ENCODE measurements at regions not wholly inside any gene's neighbourhood (a gene's known extent, or its start where the extent isn't known, plus 50 kb on each side); places are given as distances from the start of the nearest gene placed in this dataset.
"Not testable (repeated sequence)": the region's sequence is repeated elsewhere in the genome, so short reads cannot be mapped to it uniquely, and the experiment has no call there.

DNA sequence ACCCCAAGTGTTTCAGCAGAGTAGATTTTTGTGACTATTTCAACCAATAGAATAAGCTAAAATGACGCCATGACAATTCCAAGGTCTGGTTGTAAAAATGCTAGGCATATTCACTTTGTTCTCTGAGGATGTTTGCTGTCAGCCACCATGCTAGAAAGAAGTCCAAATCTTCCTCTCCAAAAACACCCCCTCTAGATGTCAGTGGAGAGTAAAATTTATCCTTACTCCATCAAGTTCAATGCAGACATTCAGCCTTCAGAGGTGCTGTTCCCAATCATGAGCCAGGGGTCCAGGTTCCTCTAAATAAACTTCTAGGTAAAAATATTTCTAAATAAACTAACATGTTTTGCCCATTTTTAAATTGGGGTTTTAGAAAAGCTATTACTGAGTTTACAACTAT, 395.4 kb upstream of the ADAMTS5 start:
- no peaks in the 10 kb centered on the region for H3K27me3 Mint-ChIP-seq
- H3K36me3 Mint-ChIP-seq (ENCODE audit: low read depth): no peaks in the 10 kb centered on the region
- ChIA-PET POLR2A (no interaction called here), CTCF (no interaction called here)
- H3K9me3 Mint-ChIP-seq: peaks cover 5% of the 10 kb centered on the region
- H3K4me1 Mint-ChIP-seq: no peaks in the 10 kb centered on the region
- no peak for ATAC-seq (ENCODE audit: low read depth)
- TF ChIP-seq, protein P1, sequence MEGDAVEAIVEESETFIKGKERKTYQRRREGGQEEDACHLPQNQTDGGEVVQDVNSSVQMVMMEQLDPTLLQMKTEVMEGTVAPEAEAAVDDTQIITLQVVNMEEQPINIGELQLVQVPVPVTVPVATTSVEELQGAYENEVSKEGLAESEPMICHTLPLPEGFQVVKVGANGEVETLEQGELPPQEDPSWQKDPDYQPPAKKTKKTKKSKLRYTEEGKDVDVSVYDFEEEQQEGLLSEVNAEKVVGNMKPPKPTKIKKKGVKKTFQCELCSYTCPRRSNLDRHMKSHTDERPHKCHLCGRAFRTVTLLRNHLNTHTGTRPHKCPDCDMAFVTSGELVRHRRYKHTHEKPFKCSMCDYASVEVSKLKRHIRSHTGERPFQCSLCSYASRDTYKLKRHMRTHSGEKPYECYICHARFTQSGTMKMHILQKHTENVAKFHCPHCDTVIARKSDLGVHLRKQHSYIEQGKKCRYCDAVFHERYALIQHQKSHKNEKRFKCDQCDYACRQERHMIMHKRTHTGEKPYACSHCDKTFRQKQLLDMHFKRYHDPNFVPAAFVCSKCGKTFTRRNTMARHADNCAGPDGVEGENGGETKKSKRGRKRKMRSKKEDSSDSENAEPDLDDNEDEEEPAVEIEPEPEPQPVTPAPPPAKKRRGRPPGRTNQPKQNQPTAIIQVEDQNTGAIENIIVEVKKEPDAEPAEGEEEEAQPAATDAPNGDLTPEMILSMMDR (IDR thresholded peaks at IDR 0.05): no peak
- H3K27ac Mint-ChIP-seq: no peak overlapping the region
- no peak for DNase-seq
- H3K4me3 Mint-ChIP-seq: no peak overlapping the region
- intact Hi-C loops (cut with micrococcal nuclease): no loop called here

DNA sequence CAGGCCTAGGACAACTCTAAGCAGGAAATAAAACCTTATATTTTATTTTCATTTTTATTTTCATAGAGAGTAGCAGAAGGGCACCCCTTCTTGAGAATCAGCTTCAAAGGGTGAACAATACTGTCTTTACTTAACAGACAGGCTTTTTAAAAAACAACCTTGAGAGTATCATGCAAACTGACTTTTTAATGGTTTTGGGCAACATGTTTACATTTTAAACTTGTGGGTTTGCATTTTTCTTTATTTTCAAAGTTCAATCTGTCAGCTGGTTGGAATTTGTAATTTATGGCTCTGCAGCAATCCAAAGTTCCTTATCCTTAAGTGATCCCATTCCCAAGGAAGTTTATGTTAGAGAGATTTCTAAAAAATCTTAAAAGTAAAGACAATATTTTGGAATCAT, 392.3 kb upstream of the ADAMTS5 start:
- POLR2A ChIA-PET: no interaction called here
- TF ChIP-seq, protein P1 (IDR thresholded peaks at IDR 0.05): no peak
- no peak for ATAC-seq (ENCODE audit: low read depth)

DNA sequence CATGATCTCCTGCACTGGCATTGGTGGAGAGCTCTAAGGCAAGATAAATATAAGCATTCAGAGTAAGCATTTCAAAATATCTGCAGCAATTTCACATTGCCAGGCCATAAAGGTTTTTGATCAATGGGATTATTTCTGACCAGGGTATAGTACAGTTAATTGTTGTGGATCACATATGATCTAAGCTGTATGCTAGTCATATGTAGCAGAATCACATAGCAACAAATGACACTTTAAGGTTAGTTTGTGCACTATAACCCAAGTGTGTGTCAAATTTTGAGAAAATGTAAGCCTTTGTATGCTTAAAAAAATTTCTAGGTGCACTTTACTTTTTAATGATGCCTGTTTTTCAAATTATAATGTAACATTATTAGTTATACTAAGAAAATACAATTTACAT, 386.0 kb upstream of the ADAMTS5 start:
- DNase-seq (no peak), ATAC-seq (ENCODE audit: low read depth) (no peak)
- POLR2A ChIA-PET: no interaction called here
- Mint-ChIP-seq H3K27ac (no peak overlapping the region), H3K4me3 (no peak overlapping the region), H3K36me3 (ENCODE audit: low read depth) (no peaks in the 10 kb centered on the region), H3K27me3 (no peaks in the 10 kb centered on the region), H3K9me3 (peaks cover 5% of the 10 kb centered on the region), H3K4me1 (no peaks in the 10 kb centered on the region)
- intact Hi-C loops (cut with micrococcal nuclease): no loop called here
- TF ChIP-seq, protein P1 (IDR thresholded peaks at IDR 0.05): no peak
- CTCF ChIA-PET: no interaction called here

More for the DNA sequence above, 392.3 kb upstream of the ADAMTS5 start:
- no peak overlapping the region for H3K27ac Mint-ChIP-seq
- H3K4me3 Mint-ChIP-seq: no peak overlapping the region
- intact Hi-C loops (cut with micrococcal nuclease): no loop called here
- H3K9me3 Mint-ChIP-seq: peaks cover 5% of the 10 kb centered on the region
- H3K4me1 Mint-ChIP-seq: no peaks in the 10 kb centered on the region
- CTCF ChIA-PET: no interaction called here
- no peak for DNase-seq
- H3K36me3 Mint-ChIP-seq (ENCODE audit: low read depth): no peaks in the 10 kb centered on the region
- no peaks in the 10 kb centered on the region for H3K27me3 Mint-ChIP-seq

DNA sequence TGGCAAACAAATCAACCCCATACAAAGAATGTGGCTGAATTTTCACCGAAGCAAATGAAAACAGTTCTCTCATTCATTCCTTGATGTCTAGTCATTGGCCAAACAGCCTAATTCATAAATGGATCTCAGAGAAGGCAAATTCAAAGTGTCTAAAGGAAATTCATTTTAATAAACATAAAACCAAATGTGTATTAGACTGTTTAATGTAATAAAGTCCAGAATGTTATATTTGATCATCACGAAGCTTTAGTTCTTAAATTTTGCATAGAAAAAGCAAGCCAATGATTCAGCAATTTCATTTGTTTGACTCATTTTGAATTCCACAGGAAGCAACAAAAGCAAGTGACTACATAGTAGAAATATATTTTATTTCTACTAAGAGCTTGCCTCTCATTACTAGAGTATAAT, 379.2 kb upstream of the ADAMTS5 start:
- H3K4me3 Mint-ChIP-seq: no peak overlapping the region
- TF ChIP-seq, protein P1 (IDR thresholded peaks at IDR 0.05): no peak
- POLR2A ChIA-PET: no interaction called here
- no peaks in the 10 kb centered on the region for H3K27me3 Mint-ChIP-seq
- ATAC-seq (ENCODE audit: low read depth) (no peak), DNase-seq (no peak)
- CTCF ChIA-PET: no interaction called here
- no peak overlapping the region for H3K27ac Mint-ChIP-seq
- H3K9me3 Mint-ChIP-seq: peaks cover 4% of the 10 kb centered on the region
- H3K4me1 Mint-ChIP-seq: no peaks in the 10 kb centered on the region
- H3K36me3 Mint-ChIP-seq (ENCODE audit: low read depth): no peaks in the 10 kb centered on the region
- intact Hi-C loops (cut with micrococcal nuclease): no loop called here

DNA sequence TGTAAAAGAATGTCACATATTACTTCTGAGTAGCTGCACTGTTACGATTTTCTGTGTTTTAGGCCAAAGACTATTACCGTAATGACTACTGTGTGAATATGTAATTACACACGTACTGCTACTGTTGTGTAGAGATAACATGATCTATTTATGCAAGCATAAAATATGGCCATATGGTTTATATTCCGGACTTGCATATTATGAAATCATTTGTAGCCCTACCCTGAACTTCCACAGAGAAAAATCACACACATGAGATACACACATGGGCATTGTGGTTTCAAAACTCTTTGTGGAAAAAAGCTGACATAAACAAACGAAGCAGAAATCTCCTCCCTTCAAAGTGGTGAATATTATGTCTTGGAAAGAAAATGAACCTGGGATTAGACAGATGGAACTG, 373.0 kb upstream of the ADAMTS5 start:
- H3K4me1 Mint-ChIP-seq: no peaks in the 10 kb centered on the region
- POLR2A ChIA-PET: no interaction called here
- peaks cover 5% of the 10 kb centered on the region for H3K9me3 Mint-ChIP-seq
- no peak overlapping the region for H3K4me3 Mint-ChIP-seq
- CTCF ChIA-PET: no interaction called here
- no peak overlapping the region for H3K27ac Mint-ChIP-seq
- no peak for DNase-seq
- H3K36me3 Mint-ChIP-seq (ENCODE audit: low read depth): no peaks in the 10 kb centered on the region
- TF ChIP-seq, protein P1 (IDR thresholded peaks at IDR 0.05): no peak
- ATAC-seq (ENCODE audit: low read depth): no peak
- intact Hi-C loops (cut with micrococcal nuclease): no loop called here
- no peaks in the 10 kb centered on the region for H3K27me3 Mint-ChIP-seq

DNA sequence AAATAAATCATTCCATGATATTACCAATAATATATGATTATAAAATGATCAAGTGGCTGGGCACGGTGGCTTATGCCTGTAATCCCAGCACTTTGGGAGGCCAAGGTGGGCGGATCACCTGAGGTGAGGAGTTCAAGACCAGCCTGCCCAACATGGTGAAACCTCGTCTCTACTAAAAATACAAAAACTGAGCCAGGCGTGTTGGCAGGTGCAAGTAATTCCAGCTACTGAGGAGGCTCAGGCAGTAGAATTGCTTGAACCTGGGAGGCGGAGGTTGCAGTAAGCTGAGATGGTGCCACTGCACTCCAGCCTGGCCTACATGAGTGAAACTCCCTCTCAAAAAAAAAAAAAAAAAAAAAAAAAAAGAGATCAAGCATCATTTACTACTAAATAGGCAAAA, 371.1 kb upstream of the ADAMTS5 start:
- H3K4me1 Mint-ChIP-seq; DNase-seq; H3K4me3 Mint-ChIP-seq; H3K27me3 Mint-ChIP-seq; intact Hi-C loops (cut with micrococcal nuclease); CTCF ChIA-PET; POLR2A ChIA-PET; H3K36me3 Mint-ChIP-seq (ENCODE audit: low read depth); H3K27ac Mint-ChIP-seq; ATAC-seq (ENCODE audit: low read depth): not testable (repeated sequence)
- peaks cover 11% of the 10 kb centered on the region for H3K9me3 Mint-ChIP-seq

All from activated B cell treated with CpG ODN at 0.5 μM for 24 hours (primary cell).